GM12874 (cell line): ENCODE measurements at regions not wholly inside any gene's neighbourhood (a gene's known extent, or its start where the extent isn't known, plus 50 kb on each side); places are given as distances from the start of the nearest gene placed in this dataset.

Experiments used
- CTCF ChIP-seq: IDR thresholded peaks from 2 replicates; pipeline ENCODE4 v1.5.1; 2011; ENCODE audit warnings: low read depth, mild to moderate bottlenecking, control low read depth, low read length, moderate library complexity; ENCODE audit not compliant: insufficient read depth

- no peak for TF ChIP-seq CTCF
Measured at GRCh38 chr3:68620211-68620610, 312.1 kb downstream of the TAFA4 start.

DNA sequence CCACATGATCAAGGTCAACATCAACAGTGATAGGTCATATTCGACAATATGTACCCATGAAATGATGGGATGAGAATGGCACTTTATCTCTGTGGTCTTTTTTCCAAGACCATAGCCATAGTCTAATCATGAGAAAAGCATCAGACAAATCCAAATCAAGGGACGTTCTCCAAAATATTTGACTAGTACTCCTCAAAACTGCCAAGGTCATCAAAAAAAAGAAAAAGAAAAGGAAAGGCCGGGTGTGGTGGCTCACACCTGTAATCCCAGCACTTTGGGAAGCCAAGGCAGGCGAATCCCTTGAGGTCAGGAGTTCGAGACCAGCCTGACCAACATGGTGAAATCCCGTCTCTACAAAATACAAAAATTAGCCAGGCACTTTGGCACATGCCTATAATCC, 318.3 kb downstream of the TAFA4 start:
- no peak for TF ChIP-seq CTCF

GRCh38 chr3:68571321-68571720, 361.0 kb downstream of the TAFA4 start:
- TF ChIP-seq CTCF: no peak

- no peak for TF ChIP-seq CTCF
Measured at GRCh38 chr3:68560728-68561127, 371.6 kb downstream of the TAFA4 start.

DNA sequence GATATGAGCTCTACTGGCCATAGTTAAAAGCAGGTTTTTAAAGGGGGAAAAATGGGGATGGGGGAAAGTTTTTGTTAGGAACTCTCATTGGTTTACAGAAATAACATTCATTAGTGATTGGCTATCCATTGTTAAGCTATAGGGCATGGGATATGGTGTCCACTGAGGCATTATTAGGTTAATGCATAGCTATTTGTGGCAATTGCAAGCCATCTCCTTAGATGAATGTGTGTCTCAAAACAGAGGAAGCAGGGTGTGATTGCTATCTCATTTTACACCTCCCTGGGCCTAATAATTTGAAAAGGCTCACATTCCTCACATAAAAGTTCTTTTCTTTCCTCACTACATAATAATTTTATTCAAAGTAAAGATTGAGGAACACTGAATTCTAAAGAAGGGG, 396.6 kb downstream of the TAFA4 start:
- no peak for TF ChIP-seq CTCF

DNA sequence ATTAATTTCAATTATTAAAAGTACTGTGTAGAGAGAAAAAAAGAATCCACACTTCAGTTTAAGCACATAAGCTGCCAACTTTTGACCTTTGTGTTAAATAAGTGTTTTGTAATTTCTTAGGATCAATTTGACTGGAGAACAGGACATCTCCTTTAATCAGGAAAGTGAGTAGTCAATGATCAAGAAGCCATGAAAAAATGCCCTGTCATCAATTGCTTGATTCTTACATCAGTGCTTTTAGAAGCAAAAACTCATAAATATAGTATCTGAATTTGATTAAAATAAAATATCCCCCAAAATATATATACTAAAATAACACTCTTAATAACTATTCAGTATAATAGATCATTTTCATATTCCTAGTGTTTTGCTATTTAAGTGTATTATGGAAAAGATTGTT, 409.0 kb downstream of the TAFA4 start:
- TF ChIP-seq CTCF: no peak

DNA sequence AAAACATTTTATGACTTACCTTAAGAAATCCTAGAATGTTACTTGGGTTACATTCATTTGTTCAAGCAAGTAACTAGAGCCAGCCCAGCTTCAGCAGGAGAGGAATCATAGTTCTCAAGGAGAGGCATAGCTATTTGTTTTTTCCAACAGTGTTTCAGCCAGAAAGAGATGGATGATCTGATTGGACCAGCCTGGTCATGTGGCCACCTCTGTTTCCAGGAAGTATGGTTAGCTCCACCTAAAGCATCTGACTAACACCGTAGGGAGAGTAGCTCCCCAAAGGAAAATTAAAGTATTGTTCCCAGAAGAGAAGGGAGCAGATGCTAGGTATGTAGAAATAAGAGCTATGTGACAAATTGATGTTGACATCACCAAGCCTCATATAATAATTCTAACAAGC, 417.1 kb downstream of the TAFA4 start:
- no peak for TF ChIP-seq CTCF

DNA sequence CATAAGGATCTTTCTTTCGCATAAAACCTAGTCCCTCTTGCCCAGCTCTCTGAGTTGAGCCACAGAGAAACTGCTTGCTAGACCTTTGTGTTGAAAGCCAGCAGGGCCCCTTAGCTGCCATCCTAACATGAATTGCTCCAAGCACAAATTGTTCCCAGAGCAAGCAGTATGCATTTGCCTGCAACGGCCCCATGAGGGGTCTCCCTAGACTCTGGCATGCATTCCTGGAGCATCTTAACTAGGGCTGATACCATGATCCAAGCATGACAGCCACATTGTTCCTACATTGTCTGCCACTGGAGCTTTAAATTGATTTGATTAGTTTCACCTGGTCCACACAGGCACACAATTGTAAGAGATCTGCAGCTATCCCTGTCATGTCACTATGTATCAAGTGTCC, 428.1 kb downstream of the TAFA4 start:
- no peak for TF ChIP-seq CTCF
